Upper lobe of left lung (tissue), 4 donors: ENCODE measurements at regions not wholly inside any gene's neighbourhood (a gene's known extent, or its start where the extent isn't known, plus 50 kb on each side); places are given as distances from the start of the nearest gene placed in this dataset.

Experiments used
- POLR2A ChIP-seq, 4 donors: fragments of 450-650 bp; IDR thresholded peaks; one replicate each; pipeline ENCODE4 v1.5.1; 2016 to 2017; ENCODE audit warnings: antibody characterized with exemption in 4 of 4, mild to moderate bottlenecking in 2 of 4
- POLR2AphosphoS5 ChIP-seq, 2 donors: sonication (generic); formaldehyde crosslinking; IDR thresholded peaks; one replicate each; pipeline ENCODE4 v1.5.1; 2017; ENCODE audit warnings: antibody characterized with exemption in 2 of 2
- TF ChIP-seq, protein P1 (sequence below), 6 experiments: fragments of 450-650 bp in 4 of 6; fragments of 200-600 bp in 2 of 6; sonication (generic) in 2 of 6; IDR thresholded peaks; one replicate each; pipeline ENCODE4 v1.5.1; 2016 to 2019; ENCODE audit warnings: antibody characterized with exemption in 6 of 6

DNA sequence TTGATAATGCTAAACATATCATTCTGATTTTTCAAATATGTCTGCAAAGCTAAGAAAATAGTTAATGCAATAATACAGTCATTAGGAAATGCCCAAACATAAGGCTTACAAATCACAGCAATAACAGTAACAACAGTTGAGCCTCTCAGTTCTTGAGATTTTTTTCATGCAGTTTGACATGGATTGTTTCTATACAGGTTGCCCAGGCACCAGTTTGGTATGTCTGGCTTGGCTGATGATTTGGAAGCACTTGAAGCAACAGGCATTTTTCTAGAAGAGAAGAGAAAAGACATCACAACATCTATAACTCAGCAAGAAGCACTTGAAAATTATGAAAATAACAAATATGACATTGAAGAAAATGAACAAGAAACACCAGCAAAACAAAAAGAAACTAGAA is 78.7 kb upstream of the COL6A5 start:
- TF ChIP-seq, protein P1, sequence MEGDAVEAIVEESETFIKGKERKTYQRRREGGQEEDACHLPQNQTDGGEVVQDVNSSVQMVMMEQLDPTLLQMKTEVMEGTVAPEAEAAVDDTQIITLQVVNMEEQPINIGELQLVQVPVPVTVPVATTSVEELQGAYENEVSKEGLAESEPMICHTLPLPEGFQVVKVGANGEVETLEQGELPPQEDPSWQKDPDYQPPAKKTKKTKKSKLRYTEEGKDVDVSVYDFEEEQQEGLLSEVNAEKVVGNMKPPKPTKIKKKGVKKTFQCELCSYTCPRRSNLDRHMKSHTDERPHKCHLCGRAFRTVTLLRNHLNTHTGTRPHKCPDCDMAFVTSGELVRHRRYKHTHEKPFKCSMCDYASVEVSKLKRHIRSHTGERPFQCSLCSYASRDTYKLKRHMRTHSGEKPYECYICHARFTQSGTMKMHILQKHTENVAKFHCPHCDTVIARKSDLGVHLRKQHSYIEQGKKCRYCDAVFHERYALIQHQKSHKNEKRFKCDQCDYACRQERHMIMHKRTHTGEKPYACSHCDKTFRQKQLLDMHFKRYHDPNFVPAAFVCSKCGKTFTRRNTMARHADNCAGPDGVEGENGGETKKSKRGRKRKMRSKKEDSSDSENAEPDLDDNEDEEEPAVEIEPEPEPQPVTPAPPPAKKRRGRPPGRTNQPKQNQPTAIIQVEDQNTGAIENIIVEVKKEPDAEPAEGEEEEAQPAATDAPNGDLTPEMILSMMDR (IDR thresholded peaks at IDR 0.05), result no peak
- no peak for TF ChIP-seq POLR2AphosphoS5 (IDR thresholded peaks at IDR 0.05)
- TF ChIP-seq POLR2A (IDR thresholded peaks at IDR 0.05), result no peak
